Activated CD4-positive, alpha-beta memory T cell treated with anti-CD3 and anti-CD28 coated beads for 36 hours (primary cell): ENCODE measurements at regions not wholly inside any gene's neighbourhood (a gene's known extent, or its start where the extent isn't known, plus 50 kb on each side); places are given as distances from the start of the nearest gene placed in this dataset.

Experiments used
- CTCF ChIA-PET: fragments of 350-600 bp; sonication (Branson Sonifier 250); formaldehyde crosslinking; loops from one replicate; lab custom pipeline; 2021; ENCODE audit warnings: antibody characterized with exemption, inconsistent platforms; lab: Charles Lee
- POLR2A ChIA-PET: fragments of 350-600 bp; sonication (Branson Sonifier 250); formaldehyde crosslinking; loops from one replicate; lab custom pipeline; 2021; ENCODE audit warnings: antibody characterized with exemption; lab: Charles Lee
- DNase-seq: peaks from one replicate; pipeline ENCODE4 v3.0.0-alpha.2; 2020
- H3K27ac Mint-ChIP-seq: one replicate; pipeline ENCODE4 v1.8.0; 2021; ENCODE audit warnings: mixed read lengths
- H3K27me3 Mint-ChIP-seq: one replicate; pipeline ENCODE4 v1.8.0; 2021; ENCODE audit warnings: mixed read lengths
- H3K36me3 Mint-ChIP-seq: one replicate; pipeline ENCODE4 v1.8.0; 2021; ENCODE audit warnings: mixed read lengths
- H3K4me1 Mint-ChIP-seq: one replicate; pipeline ENCODE4 v1.8.0; 2021; ENCODE audit warnings: low read depth, mixed read lengths
- H3K4me3 Mint-ChIP-seq: one replicate; pipeline ENCODE4 v1.8.0; 2021; ENCODE audit warnings: mild to moderate bottlenecking, mixed read lengths
- H3K9me3 Mint-ChIP-seq: one replicate; pipeline ENCODE4 v1.8.0; 2021; ENCODE audit warnings: mixed read lengths
- intact Hi-C: fragments of 100-400 bp; cut with micrococcal nuclease; formaldehyde crosslinking; loops from one replicate; pipeline ENCODE4 v1.15.1; 2023

- ChIA-PET POLR2A (no interaction called here), CTCF (no interaction called here)
- Mint-ChIP-seq H3K27ac (no peak overlapping the region), H3K27me3 (peaks cover 6% of the 10 kb centered on the region), H3K9me3 (peaks cover 7% of the 10 kb centered on the region), H3K4me3 (no peak overlapping the region), H3K36me3 (no peaks in the 10 kb centered on the region), H3K4me1 (no peaks in the 10 kb centered on the region)
- intact Hi-C loops: no loop called here
- no peak for DNase-seq
These were observed 176.6 kb upstream of the STARD13 start for GRCh38 chr13:33462109-33462508.

GRCh38 chr13:33464345-33464744 lies 178.8 kb upstream of the STARD13 start:
- Mint-ChIP-seq H3K27me3 (peaks cover 6% of the 10 kb centered on the region), H3K9me3 (peaks cover 5% of the 10 kb centered on the region), H3K4me1 (no peaks in the 10 kb centered on the region), H3K36me3 (no peaks in the 10 kb centered on the region), H3K4me3 (no peak overlapping the region), H3K27ac (no peak overlapping the region)
- CTCF ChIA-PET: no interaction called here
- POLR2A ChIA-PET: no interaction called here
- no peak for DNase-seq
- intact Hi-C loops: no loop called here

- ChIA-PET CTCF (no interaction called here), POLR2A (no interaction called here)
These were observed 180.7 kb upstream of the STARD13 start for GRCh38 chr13:33466262-33466661.

GRCh38 chr13:33467556-33467955 lies 182.0 kb upstream of the STARD13 start:
- no peak overlapping the region for H3K27ac Mint-ChIP-seq
- no peaks in the 10 kb centered on the region for H3K36me3 Mint-ChIP-seq
- ChIA-PET POLR2A (no interaction called here), CTCF (no interaction called here)
- H3K4me1 Mint-ChIP-seq: no peaks in the 10 kb centered on the region
- no peak overlapping the region for H3K4me3 Mint-ChIP-seq
- H3K9me3 Mint-ChIP-seq: peaks cover 4% of the 10 kb centered on the region
- no peak for DNase-seq
- peaks cover 6% of the 10 kb centered on the region for H3K27me3 Mint-ChIP-seq
- intact Hi-C loops: no loop called here

More at GRCh38 chr13:33466262-33466661, 180.7 kb upstream of the STARD13 start:
- Mint-ChIP-seq H3K36me3 (no peaks in the 10 kb centered on the region), H3K9me3 (peaks cover 4% of the 10 kb centered on the region), H3K27ac (no peak overlapping the region), H3K4me3 (no peak overlapping the region), H3K4me1 (no peaks in the 10 kb centered on the region), H3K27me3 (peaks cover 9% of the 10 kb centered on the region)
- no peak for DNase-seq
- intact Hi-C loops: no loop called here

GRCh38 chr13:33471204-33471603 lies 185.6 kb upstream of the STARD13 start:
- Mint-ChIP-seq H3K36me3 (no peaks in the 10 kb centered on the region), H3K4me1 (no peaks in the 10 kb centered on the region), H3K9me3 (peaks cover 8% of the 10 kb centered on the region), H3K4me3 (no peak overlapping the region), H3K27ac (no peak overlapping the region), H3K27me3 (peaks cover 6% of the 10 kb centered on the region)
- no peak for DNase-seq
- POLR2A ChIA-PET: no interaction called here
- CTCF ChIA-PET: no interaction called here
- intact Hi-C loops: no loop called here

- Mint-ChIP-seq H3K27me3 (peaks cover 6% of the 10 kb centered on the region), H3K27ac (no peak overlapping the region), H3K4me3 (no peak overlapping the region), H3K9me3 (peaks cover 15% of the 10 kb centered on the region), H3K4me1 (no peaks in the 10 kb centered on the region), H3K36me3 (no peaks in the 10 kb centered on the region)
- ChIA-PET POLR2A (no interaction called here), CTCF (no interaction called here)
- intact Hi-C loops: no loop called here
- no peak for DNase-seq
These were observed 186.9 kb upstream of the STARD13 start for GRCh38 chr13:33472446-33472845.

- POLR2A ChIA-PET: no interaction called here
These were observed 193.6 kb upstream of the STARD13 start for GRCh38 chr13:33479105-33479504.

GRCh38 chr13:33480561-33480960 lies 195.0 kb upstream of the STARD13 start:
- Mint-ChIP-seq H3K27ac (no peak overlapping the region), H3K9me3 (peaks cover 22% of the 10 kb centered on the region), H3K4me3 (no peak overlapping the region), H3K36me3 (peaks cover 4% of the 10 kb centered on the region), H3K4me1 (no peaks in the 10 kb centered on the region), H3K27me3 (peaks cover 14% of the 10 kb centered on the region)
- DNase-seq: no peak
- CTCF ChIA-PET: no interaction called here
- POLR2A ChIA-PET: no interaction called here
- intact Hi-C loops: no loop called here

More at GRCh38 chr13:33479105-33479504, 193.6 kb upstream of the STARD13 start:
- Mint-ChIP-seq H3K4me1 (no peaks in the 10 kb centered on the region), H3K36me3 (peaks cover 2% of the 10 kb centered on the region), H3K4me3 (no peak overlapping the region), H3K27me3 (peaks cover 14% of the 10 kb centered on the region), H3K9me3 (peaks cover 15% of the 10 kb centered on the region), H3K27ac (no peak overlapping the region)
- DNase-seq: no peak
- intact Hi-C loops: no loop called here
- CTCF ChIA-PET: interaction anchor here (0.6 kb wide), 1 partner anchor 337 kb away, joined by 3 read pairs; no protein-coding TSS in a partner anchor

GRCh38 chr13:33483471-33483870 lies 197.9 kb upstream of the STARD13 start:
- DNase-seq: no peak
- Mint-ChIP-seq H3K4me3 (no peak overlapping the region), H3K9me3 (peaks cover 7% of the 10 kb centered on the region), H3K27ac (no peak overlapping the region), H3K36me3 (peaks cover 2% of the 10 kb centered on the region), H3K4me1 (no peaks in the 10 kb centered on the region), H3K27me3 (peaks cover 11% of the 10 kb centered on the region)
- ChIA-PET CTCF (no interaction called here), POLR2A (no interaction called here)
- intact Hi-C loops: no loop called here

- Mint-ChIP-seq H3K9me3 (peaks cover 7% of the 10 kb centered on the region), H3K36me3 (peaks cover 2% of the 10 kb centered on the region), H3K27ac (no peak overlapping the region), H3K4me1 (no peaks in the 10 kb centered on the region), H3K4me3 (no peak overlapping the region), H3K27me3 (peaks cover 4% of the 10 kb centered on the region)
- POLR2A ChIA-PET: no interaction called here
- no peak for DNase-seq
- intact Hi-C loops: no loop called here
- CTCF ChIA-PET: no interaction called here
These were observed 199.7 kb upstream of the STARD13 start for GRCh38 chr13:33485247-33485646.

- Mint-ChIP-seq H3K27ac (no peak overlapping the region), H3K9me3 (peaks cover 7% of the 10 kb centered on the region)
These were observed 202.2 kb upstream of the STARD13 start for GRCh38 chr13:33487575-33488243.

GRCh38 chr13:33489563-33489962 lies 204.0 kb upstream of the STARD13 start:
- no peak overlapping the region for H3K4me3 Mint-ChIP-seq
- intact Hi-C loops: no loop called here
- CTCF ChIA-PET: no interaction called here
- H3K9me3 Mint-ChIP-seq: peaks cover 3% of the 10 kb centered on the region
- no peak for DNase-seq
- POLR2A ChIA-PET: no interaction called here
- no peaks in the 10 kb centered on the region for H3K4me1 Mint-ChIP-seq
- peaks cover 1% of the 10 kb centered on the region for H3K27me3 Mint-ChIP-seq
- H3K36me3 Mint-ChIP-seq: no peaks in the 10 kb centered on the region
- H3K27ac Mint-ChIP-seq: no peak overlapping the region

More at GRCh38 chr13:33487575-33488243, 202.2 kb upstream of the STARD13 start:
- intact Hi-C loops: no loop called here
- Mint-ChIP-seq H3K27me3 (peaks cover 4% of the 10 kb centered on the region), H3K4me3 (no peak overlapping the region), H3K4me1 (no peaks in the 10 kb centered on the region), H3K36me3 (peaks cover 2% of the 10 kb centered on the region)
- DNase-seq: no peak
- ChIA-PET POLR2A (no interaction called here), CTCF (interaction anchor here (0.8 to 1.2 kb wide), 3 partner anchors 10 to 237 kb away, joined by 3 to 4 read pairs (median 3); no protein-coding TSS in a partner anchor)
